Astrocyte of the cerebellum (primary cell): ENCODE measurements at regions not wholly inside any gene's neighbourhood (a gene's known extent, or its start where the extent isn't known, plus 50 kb on each side); places are given as distances from the start of the nearest gene placed in this dataset.

Source experiments
- DNase-seq: peaks from one replicate; pipeline ENCODE4 v3.0.0-alpha.2; 2011; ENCODE audit warnings: low read depth
- H3K4me3 ChIP-seq: 2 replicates; pipeline ENCODE4 v1.5.1; 2011; ENCODE audit warnings: mild to moderate bottlenecking, low read depth, low read length, moderate library complexity
- in situ Hi-C: cut with HindIII; loops from 2 replicates; pipeline ENCODE4 v1.10.0; 2017; ENCODE audit warnings: low sequenced_read_pairs
- TF ChIP-seq, protein P1 (sequence below): IDR thresholded peaks from 2 replicates; pipeline ENCODE4 v1.5.1; 2012; ENCODE audit warnings: low read length, low read depth, moderate library complexity, mild to moderate bottlenecking; ENCODE audit errors: missing control alignments

GRCh38 chr1:79825551-79825950, 819.0 kb upstream of the ADGRL4 start:
- no peak for DNase-seq
- H3K4me3 ChIP-seq, result no peak overlapping the region
- TF ChIP-seq, protein P1, sequence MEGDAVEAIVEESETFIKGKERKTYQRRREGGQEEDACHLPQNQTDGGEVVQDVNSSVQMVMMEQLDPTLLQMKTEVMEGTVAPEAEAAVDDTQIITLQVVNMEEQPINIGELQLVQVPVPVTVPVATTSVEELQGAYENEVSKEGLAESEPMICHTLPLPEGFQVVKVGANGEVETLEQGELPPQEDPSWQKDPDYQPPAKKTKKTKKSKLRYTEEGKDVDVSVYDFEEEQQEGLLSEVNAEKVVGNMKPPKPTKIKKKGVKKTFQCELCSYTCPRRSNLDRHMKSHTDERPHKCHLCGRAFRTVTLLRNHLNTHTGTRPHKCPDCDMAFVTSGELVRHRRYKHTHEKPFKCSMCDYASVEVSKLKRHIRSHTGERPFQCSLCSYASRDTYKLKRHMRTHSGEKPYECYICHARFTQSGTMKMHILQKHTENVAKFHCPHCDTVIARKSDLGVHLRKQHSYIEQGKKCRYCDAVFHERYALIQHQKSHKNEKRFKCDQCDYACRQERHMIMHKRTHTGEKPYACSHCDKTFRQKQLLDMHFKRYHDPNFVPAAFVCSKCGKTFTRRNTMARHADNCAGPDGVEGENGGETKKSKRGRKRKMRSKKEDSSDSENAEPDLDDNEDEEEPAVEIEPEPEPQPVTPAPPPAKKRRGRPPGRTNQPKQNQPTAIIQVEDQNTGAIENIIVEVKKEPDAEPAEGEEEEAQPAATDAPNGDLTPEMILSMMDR, result no peak
- in situ Hi-C loops, result no loop called here

DNA sequence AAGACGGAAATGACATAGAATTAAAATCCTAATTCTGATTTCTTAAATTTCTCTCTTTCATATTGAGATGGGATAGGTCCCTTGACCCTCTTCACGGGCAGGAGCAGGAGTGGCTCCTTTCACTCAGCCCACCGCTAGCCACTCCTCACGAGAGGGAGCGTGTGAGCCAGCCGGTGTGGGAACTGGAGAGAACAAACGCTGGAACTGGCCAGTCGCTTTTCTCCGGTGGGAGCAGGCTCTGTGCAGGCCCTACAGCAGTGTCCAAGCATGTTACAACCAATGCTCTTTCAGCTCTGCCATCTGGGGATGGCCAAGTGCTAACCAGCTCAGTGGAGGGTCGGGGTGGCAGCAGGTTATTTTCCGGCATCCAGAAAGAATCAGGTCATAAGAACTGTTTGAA, 815.5 kb upstream of the ADGRL4 start:
- H3K4me3 ChIP-seq, result no peak overlapping the region
- TF ChIP-seq, protein P1, result no peak
- in situ Hi-C loops, result no loop called here
- DNase-seq, result no peak

DNA sequence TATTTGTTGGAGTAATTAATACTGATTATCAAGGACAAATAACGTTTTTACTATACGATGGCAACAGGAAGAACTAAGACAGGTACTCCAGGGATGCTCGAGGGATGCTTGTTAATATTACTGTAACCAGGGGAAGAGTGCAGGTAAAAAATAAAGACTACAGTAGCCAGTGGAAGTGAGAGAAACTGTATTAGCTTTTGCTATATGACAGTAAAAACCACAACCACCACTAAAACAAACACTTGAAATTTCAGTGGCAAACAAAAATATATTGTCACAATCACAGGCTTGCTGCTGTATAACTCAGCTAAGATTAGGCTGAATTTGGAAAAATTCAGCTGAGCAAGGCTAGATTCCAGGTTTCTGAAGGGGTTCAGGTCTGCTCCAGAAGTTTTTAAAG, 812.6 kb upstream of the ADGRL4 start:
- TF ChIP-seq, protein P1, result no peak

DNA sequence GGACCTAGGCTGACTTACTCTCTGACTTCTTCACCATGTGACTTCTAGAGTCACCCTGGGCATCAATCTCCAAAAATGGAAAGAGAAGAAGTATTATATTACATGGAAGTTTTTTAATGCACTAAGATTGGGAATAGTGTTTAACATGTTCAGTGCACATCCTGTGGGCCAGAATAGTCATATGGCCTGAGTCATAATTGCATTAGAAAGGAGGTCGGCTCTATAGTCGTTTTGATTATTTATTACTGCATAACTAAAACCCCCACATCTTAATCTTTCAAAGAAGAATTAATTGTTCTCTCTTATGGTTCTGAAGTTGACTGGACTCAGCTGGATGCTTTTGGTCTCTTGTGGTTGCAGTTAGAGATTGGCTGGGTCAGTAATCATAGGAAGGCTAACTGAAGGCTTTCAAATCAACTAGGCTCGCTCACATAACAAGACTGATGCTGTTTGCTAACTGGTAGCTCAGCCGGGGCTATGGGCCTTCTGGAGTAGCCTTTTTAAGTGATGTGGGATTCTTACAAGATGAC, 810.6 kb upstream of the ADGRL4 start:
- TF ChIP-seq, protein P1, result no peak
- no peak for DNase-seq
- H3K4me3 ChIP-seq, result no peak overlapping the region
- in situ Hi-C loops, result no loop called here

More for the DNA sequence above, 812.6 kb upstream of the ADGRL4 start:
- in situ Hi-C loops, result no loop called here
- DNase-seq, result no peak
- H3K4me3 ChIP-seq, result no peak overlapping the region

DNA sequence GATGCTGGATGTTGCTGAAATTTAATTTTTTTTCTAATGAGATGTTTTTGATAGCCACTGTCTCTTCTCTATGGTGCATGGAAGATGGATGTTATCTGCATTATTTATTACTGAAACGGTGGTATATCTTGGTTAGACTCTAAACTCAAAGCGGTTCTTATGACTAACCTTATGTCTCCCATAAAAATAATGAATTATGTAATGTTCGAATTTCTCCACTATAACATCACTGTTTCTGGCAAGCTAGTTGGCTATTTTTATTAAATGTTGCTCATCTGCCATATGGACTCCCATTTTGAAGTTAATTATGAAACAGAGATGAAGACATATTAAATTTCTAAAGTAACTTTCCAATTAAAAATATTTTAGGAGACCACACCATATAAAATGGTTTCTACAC, 808.6 kb upstream of the ADGRL4 start:
- H3K4me3 ChIP-seq, result no peak overlapping the region
- in situ Hi-C loops, result no loop called here
- DNase-seq, result no peak
- TF ChIP-seq, protein P1, result no peak

DNA sequence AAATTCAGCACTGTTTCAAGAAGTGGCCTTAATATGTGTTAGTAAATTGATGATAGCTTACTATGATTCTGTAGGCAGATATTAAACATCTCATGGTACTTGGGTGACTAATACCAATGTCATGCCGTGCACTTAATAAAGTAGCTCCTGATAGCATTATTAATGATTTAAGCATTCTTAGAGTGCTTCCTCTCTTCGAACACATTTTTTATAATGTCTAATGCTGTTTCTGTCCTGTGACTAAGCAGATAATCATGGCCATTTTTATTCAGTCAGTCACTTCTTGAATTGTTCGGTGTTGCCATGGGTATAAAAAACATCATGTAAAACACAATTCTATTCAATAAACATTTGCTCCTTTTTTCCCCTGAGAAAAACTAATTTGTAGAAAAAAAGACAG, 804.6 kb upstream of the ADGRL4 start:
- peak; percentile 15 for DNase-seq
- in situ Hi-C loops, result no loop called here
- H3K4me3 ChIP-seq, result no peak overlapping the region
- TF ChIP-seq, protein P1, result no peak
